Trophoblast cell (in vitro differentiated cells and primary cell): ENCODE measurements at regions not wholly inside any gene's neighbourhood (a gene's known extent, or its start where the extent isn't known, plus 50 kb on each side); places are given as distances from the start of the nearest gene placed in this dataset.
"Not testable (repeated sequence)": the region's sequence is repeated elsewhere in the genome, so short reads cannot be mapped to it uniquely, and the experiment has no call there.

Experiments
- DNase-seq, 2 donors: peaks; one replicate each; pipeline ENCODE4 v3.0.0-alpha.2; 2016
- H2AFZ ChIP-seq: 2 replicates; pipeline ENCODE4 v1.6.1; 2013; ENCODE audit warnings: low read length, moderate library complexity, mild to moderate bottlenecking; ENCODE audit not compliant: insufficient read depth, poor library complexity
- H2AK5ac ChIP-seq: 2 replicates; pipeline ENCODE4 v1.6.1; 2013; ENCODE audit warnings: mild to moderate bottlenecking, low read length
- H2BK120ac ChIP-seq: 2 replicates; pipeline ENCODE4 v1.6.1; 2013; ENCODE audit warnings: low read length, mild to moderate bottlenecking, moderate library complexity; ENCODE audit not compliant: insufficient read depth, poor library complexity
- H2BK12ac ChIP-seq: 2 replicates; pipeline ENCODE4 v1.6.1; 2013; ENCODE audit warnings: mild to moderate bottlenecking, low read length, moderate library complexity
- H2BK5ac ChIP-seq: 2 replicates; pipeline ENCODE4 v1.6.1; 2013; ENCODE audit warnings: low read length, low read depth, moderate library complexity, mild to moderate bottlenecking; ENCODE audit not compliant: poor library complexity
- H3K14ac ChIP-seq: 2 replicates; pipeline ENCODE4 v1.6.1; 2013; ENCODE audit warnings: mild to moderate bottlenecking, low read length
- H3K18ac ChIP-seq: 2 replicates; pipeline ENCODE4 v1.6.1; 2013; ENCODE audit warnings: mild to moderate bottlenecking, low read length
- H3K23ac ChIP-seq: 2 replicates; pipeline ENCODE4 v1.6.1; 2013; ENCODE audit warnings: low read length
- H3K27ac ChIP-seq: 2 replicates; pipeline ENCODE4 v1.5.1; 2013; ENCODE audit warnings: low read depth, mild to moderate bottlenecking, inconsistent platforms, low read length, moderate library complexity
- H3K27me3 ChIP-seq: 2 replicates; pipeline ENCODE4 v1.6.1; 2013; ENCODE audit warnings: inconsistent platforms, mild to moderate bottlenecking, low read length, moderate library complexity; ENCODE audit not compliant: insufficient read depth
- H3K36me3 ChIP-seq, 2 experiments: 1 replicate in 1 of 2; 2 replicates in 1 of 2; pipeline ENCODE4 v1.6.1; 2013; ENCODE audit warnings: low read length in 2 of 2, mild to moderate bottlenecking in 2 of 2, moderate library complexity in 1 of 2; ENCODE audit not compliant: insufficient read depth in 2 of 2, control insufficient read depth in 1 of 2
- H3K4ac ChIP-seq: 2 replicates; pipeline ENCODE4 v1.6.1; 2013; ENCODE audit warnings: low read depth, mild to moderate bottlenecking, low read length, moderate library complexity
- H3K4me1 ChIP-seq, 2 experiments: 1 replicate in 1 of 2; 2 replicates in 1 of 2; pipeline ENCODE4 v1.6.1; 2013; ENCODE audit warnings: low read length in 2 of 2, mild to moderate bottlenecking in 2 of 2, moderate library complexity in 1 of 2; ENCODE audit not compliant: insufficient read depth in 2 of 2, control insufficient read depth in 1 of 2
- H3K4me2 ChIP-seq: 2 replicates; pipeline ENCODE4 v1.6.1; 2013; ENCODE audit warnings: inconsistent platforms, mild to moderate bottlenecking, low read length, moderate library complexity
- H3K4me3 ChIP-seq: 2 replicates; pipeline ENCODE4 v1.5.1; 2013; ENCODE audit warnings: mild to moderate bottlenecking, low read depth, low read length, inconsistent platforms
- H3K79me1 ChIP-seq: one replicate; pipeline ENCODE4 v1.6.1; 2013; ENCODE audit warnings: low read length
- H3K79me2 ChIP-seq: 2 replicates; pipeline ENCODE4 v1.6.1; 2013; ENCODE audit warnings: low read length, mild to moderate bottlenecking; ENCODE audit not compliant: control insufficient read depth, insufficient read depth, poor library complexity
- H3K9ac ChIP-seq: 2 replicates; pipeline ENCODE4 v1.6.1; 2013; ENCODE audit warnings: mild to moderate bottlenecking, low read length
- H3K9me3 ChIP-seq: 2 replicates; pipeline ENCODE4 v1.6.1; 2013; ENCODE audit warnings: low read depth, mild to moderate bottlenecking, control low read depth, inconsistent platforms, low read length; ENCODE audit not compliant: insufficient read depth
- H4K12ac ChIP-seq: 2 replicates; pipeline ENCODE4 v1.6.1; 2013; ENCODE audit warnings: low read depth, mild to moderate bottlenecking, low read length, moderate library complexity
- H4K8ac ChIP-seq: 2 replicates; pipeline ENCODE4 v1.6.1; 2013; ENCODE audit warnings: low read depth, mild to moderate bottlenecking, low read length, moderate library complexity
- H4K91ac ChIP-seq: one replicate; pipeline ENCODE4 v1.6.1; 2013; ENCODE audit warnings: low read depth, mild to moderate bottlenecking, low read length, moderate library complexity
- WGBS: extraction: QIAGEN DNeasy Blood & Tissue Kit; methylation state at CpG from one replicate; pipeline ENCODE4 v1.1.7; 2013; ENCODE audit warnings: missing lambda C conversion rate; ENCODE audit not compliant: insufficient read length, insufficient coverage; ENCODE audit errors: extremely low coverage; 5-methylcytosine and 5-hydroxymethylcytosine counted together

- Histone ChIP-seq H4K12ac (no peak overlapping the region), H4K91ac (no peak overlapping the region), H3K9ac (no peak overlapping the region), H3K27me3 (no peaks in the 10 kb centered on the region), H3K14ac (no peak overlapping the region), H3K4me1 (peaks cover 0 to 2% of the 10 kb centered on the region in 2 experiments), H3K4ac (no peak overlapping the region), H2AK5ac (no peak overlapping the region), H2BK120ac (no peak overlapping the region), H2AFZ (no peak overlapping the region), H3K4me3 (no peak overlapping the region), H2BK5ac (no peak overlapping the region), H3K18ac (no peak overlapping the region), H2BK12ac (no peak overlapping the region), H3K27ac (no peak overlapping the region), H3K36me3 (no peaks in the 10 kb centered on the region), H3K23ac (no peak overlapping the region), H3K79me2 (no peaks in the 10 kb centered on the region), H4K8ac (no peak overlapping the region), H3K79me1 (no peaks in the 10 kb centered on the region), H3K4me2 (no peak overlapping the region), H3K9me3 (no peaks in the 10 kb centered on the region)
- DNase-seq, result no peak
These were observed 51.5 kb downstream of the CRPPA start for GRCh38 chr7:16369855-16370254.

GRCh38 chr7:16369309-16369708, 52.0 kb downstream of the CRPPA start:
- not testable (repeated sequence) for H3K36me3 ChIP-seq, H4K91ac ChIP-seq, H4K12ac ChIP-seq, H3K4me3 ChIP-seq, H3K27me3 ChIP-seq, H3K18ac ChIP-seq, H3K4me1 ChIP-seq, H2AFZ ChIP-seq, H3K14ac ChIP-seq, H2BK12ac ChIP-seq, H3K27ac ChIP-seq, DNase-seq, H2AK5ac ChIP-seq, H3K79me1 ChIP-seq, H2BK5ac ChIP-seq, H4K8ac ChIP-seq, H3K9me3 ChIP-seq, H3K23ac ChIP-seq, H2BK120ac ChIP-seq, H3K4ac ChIP-seq, H3K4me2 ChIP-seq, H3K9ac ChIP-seq, H3K79me2 ChIP-seq
- WGBS, result no CpG with 5 or more reads among the region's 2 CpGs

GRCh38 chr7:16368885-16369284, 52.5 kb downstream of the CRPPA start:
- H2BK12ac ChIP-seq, result no peak overlapping the region
- H4K12ac ChIP-seq, result no peak overlapping the region
- no peak overlapping the region for H2AK5ac ChIP-seq
- H3K9me3 ChIP-seq, result no peaks in the 10 kb centered on the region
- no peak overlapping the region for H3K4me2 ChIP-seq
- H3K27me3 ChIP-seq, result no peaks in the 10 kb centered on the region
- H3K18ac ChIP-seq, result no peak overlapping the region
- no peak overlapping the region for H2BK120ac ChIP-seq
- H2BK5ac ChIP-seq, result no peak overlapping the region
- WGBS, result no CpG with 5 or more reads among the region's 3 CpGs
- H3K36me3 ChIP-seq, result no peaks in the 10 kb centered on the region
- no peak overlapping the region for H3K14ac ChIP-seq
- peaks cover 0 to 2% of the 10 kb centered on the region in 2 experiments for H3K4me1 ChIP-seq
- H3K79me1 ChIP-seq, result no peaks in the 10 kb centered on the region
- H3K9ac ChIP-seq, result no peak overlapping the region
- H3K27ac ChIP-seq, result no peak overlapping the region
- no peak overlapping the region for H3K4ac ChIP-seq
- no peak overlapping the region for H4K8ac ChIP-seq
- H3K79me2 ChIP-seq, result no peaks in the 10 kb centered on the region
- DNase-seq, result no peak
- H2AFZ ChIP-seq, result no peak overlapping the region
- H3K4me3 ChIP-seq, result no peak overlapping the region
- H3K23ac ChIP-seq, result no peak overlapping the region
- no peak overlapping the region for H4K91ac ChIP-seq

- Histone ChIP-seq H3K18ac (no peak overlapping the region), H4K8ac (no peak overlapping the region), H3K9ac (no peak overlapping the region), H3K4ac (no peak overlapping the region), H3K4me1 (peaks cover 0 to 2% of the 10 kb centered on the region in 2 experiments), H3K14ac (no peak overlapping the region), H2AK5ac (no peak overlapping the region), H3K4me3 (no peak overlapping the region), H4K12ac (no peak overlapping the region), H4K91ac (no peak overlapping the region), H3K23ac (no peak overlapping the region), H3K79me2 (no peaks in the 10 kb centered on the region), H3K27ac (no peak overlapping the region), H3K36me3 (no peaks in the 10 kb centered on the region), H3K79me1 (no peaks in the 10 kb centered on the region), H2BK12ac (no peak overlapping the region), H3K4me2 (no peak overlapping the region), H3K27me3 (no peaks in the 10 kb centered on the region), H2BK5ac (no peak overlapping the region), H2AFZ (no peak overlapping the region), H3K9me3 (no peaks in the 10 kb centered on the region), H2BK120ac (no peak overlapping the region)
- WGBS, result no CpG with 5 or more reads among the region's 1 CpG
- no peak for DNase-seq
These were observed 54.2 kb downstream of the CRPPA start for GRCh38 chr7:16367115-16367514.
